Neural progenitor cell (in vitro differentiated cells): ENCODE measurements at regions not wholly inside any gene's neighbourhood (a gene's known extent, or its start where the extent isn't known, plus 50 kb on each side); places are given as distances from the start of the nearest gene placed in this dataset.

Source experiments
- DNase-seq: peaks from one replicate; pipeline ENCODE4 v3.0.0-alpha.2; 2016; ENCODE audit warnings: low spot score
- H2AFZ ChIP-seq: fragments of 200-600 bp; sonication (generic); replicated peaks from 2 replicates; pipeline ENCODE4 v1.6.1; 2016; ENCODE audit warnings: antibody characterized with exemption
- H3F3A ChIP-seq: fragments of 200-600 bp; sonication (generic); 2 replicates; pipeline ENCODE4 v1.6.1; 2016; ENCODE audit warnings: antibody characterized with exemption, low read depth
- H3K27ac ChIP-seq: fragments of 200-600 bp; sonication (generic); 2 replicates; pipeline ENCODE4 v1.5.1; 2016; ENCODE audit warnings: mild to moderate bottlenecking
- H3K27me3 ChIP-seq: fragments of 200-600 bp; sonication (generic); 2 replicates; pipeline ENCODE4 v1.6.1; 2016; ENCODE audit warnings: mild to moderate bottlenecking, moderate library complexity
- H3K36me3 ChIP-seq: fragments of 200-600 bp; sonication (generic); 2 replicates; pipeline ENCODE4 v1.5.1; 2016
- H3K4me1 ChIP-seq: fragments of 200-600 bp; sonication (generic); 2 replicates; pipeline ENCODE4 v1.6.1; 2016; ENCODE audit warnings: mixed run types
- H3K4me2 ChIP-seq: fragments of 200-600 bp; sonication (generic); 2 replicates; pipeline ENCODE4 v1.6.1; 2016
- H3K4me3 ChIP-seq: fragments of 200-600 bp; sonication (generic); 2 replicates; pipeline ENCODE4 v1.5.1; 2016
- H3K79me2 ChIP-seq: fragments of 200-600 bp; sonication (generic); 2 replicates; pipeline ENCODE4 v1.6.1; 2016; ENCODE audit warnings: low read depth
- H3K9ac ChIP-seq: fragments of 200-600 bp; sonication (generic); 2 replicates; pipeline ENCODE4 v1.6.1; 2016
- H3K9me3 ChIP-seq: fragments of 200-600 bp; sonication (generic); 2 replicates; pipeline ENCODE4 v1.5.1; 2016; ENCODE audit warnings: low read depth
- H4K20me1 ChIP-seq: fragments of 200-600 bp; sonication (generic); 2 replicates; pipeline ENCODE4 v1.6.1; 2016; ENCODE audit warnings: low read depth
- H3K27ac Mint-ChIP-seq: 3 replicates; pipeline ENCODE4 v1.8.0; 2021; ENCODE audit warnings: mixed read lengths
- H3K27me3 Mint-ChIP-seq: 2 replicates; pipeline ENCODE4 v1.8.0; 2022; ENCODE audit warnings: low read depth, mild to moderate bottlenecking, inconsistent platforms, moderate library complexity, mixed read lengths; ENCODE audit not compliant: insufficient read depth
- H3K36me3 Mint-ChIP-seq: 3 replicates; pipeline ENCODE4 v1.8.0; 2021; ENCODE audit warnings: mixed read lengths
- H3K4me1 Mint-ChIP-seq: 3 replicates; pipeline ENCODE4 v1.8.0; 2021; ENCODE audit warnings: mixed read lengths
- H3K4me3 Mint-ChIP-seq: 3 replicates; pipeline ENCODE4 v1.8.0; 2021; ENCODE audit warnings: mild to moderate bottlenecking, moderate library complexity, mixed read lengths
- H3K9me3 Mint-ChIP-seq: 3 replicates; pipeline ENCODE4 v1.8.0; 2020; ENCODE audit warnings: mixed read lengths
- EZH2 ChIP-seq: fragments of 200-600 bp; sonication (generic); IDR thresholded peaks from 2 replicates; pipeline ENCODE4 v1.6.1; 2017; ENCODE audit warnings: antibody characterized with exemption, mild to moderate bottlenecking, moderate library complexity
- EZH2phosphoT487 ChIP-seq: fragments of 200-600 bp; sonication (generic); IDR thresholded peaks from 2 replicates; pipeline ENCODE4 v1.6.1; 2017; ENCODE audit warnings: antibody characterized with exemption
- TF ChIP-seq, protein P1 (sequence below): fragments of 200-600 bp; sonication (generic); IDR thresholded peaks from 2 replicates; pipeline ENCODE4 v1.5.1; 2017; ENCODE audit warnings: antibody characterized with exemption, mild to moderate bottlenecking

DNA sequence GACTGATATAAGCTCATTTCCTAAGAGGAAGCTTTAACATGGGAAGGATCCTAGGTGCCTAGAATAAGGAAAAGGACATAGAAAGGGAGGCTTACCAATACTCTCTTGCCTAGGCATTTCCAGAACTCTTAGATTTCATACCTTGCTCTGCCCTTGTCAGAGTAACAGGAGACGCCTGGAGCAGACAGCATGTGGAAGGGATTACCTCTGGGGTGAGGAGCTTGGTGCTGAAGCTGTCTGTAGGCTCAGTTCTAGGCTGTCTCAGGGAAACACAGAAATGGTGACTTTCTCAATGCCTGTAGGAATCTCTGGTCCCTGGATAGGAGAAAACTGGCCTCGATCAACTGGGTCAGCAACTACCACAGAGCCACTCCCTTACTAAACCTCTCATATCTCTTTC lies 150.0 kb downstream of the SLC4A3 start:
- H3F3A ChIP-seq, result peaks cover 5% of the 10 kb centered on the region
- H3K36me3 ChIP-seq, result no peaks in the 10 kb centered on the region
- Mint-ChIP-seq H3K36me3 (no peaks in the 10 kb centered on the region), H3K27ac (no peak overlapping the region), H3K9me3 (no peaks in the 10 kb centered on the region), H3K27me3 (peaks cover 7% of the 10 kb centered on the region), H3K4me1 (peaks cover 9% of the 10 kb centered on the region), H3K4me3 (no peak overlapping the region)
- H3K9me3 ChIP-seq, result no peaks in the 10 kb centered on the region
- TF ChIP-seq EZH2phosphoT487, result no peak
- TF ChIP-seq EZH2, result no peak
- TF ChIP-seq, protein P1, sequence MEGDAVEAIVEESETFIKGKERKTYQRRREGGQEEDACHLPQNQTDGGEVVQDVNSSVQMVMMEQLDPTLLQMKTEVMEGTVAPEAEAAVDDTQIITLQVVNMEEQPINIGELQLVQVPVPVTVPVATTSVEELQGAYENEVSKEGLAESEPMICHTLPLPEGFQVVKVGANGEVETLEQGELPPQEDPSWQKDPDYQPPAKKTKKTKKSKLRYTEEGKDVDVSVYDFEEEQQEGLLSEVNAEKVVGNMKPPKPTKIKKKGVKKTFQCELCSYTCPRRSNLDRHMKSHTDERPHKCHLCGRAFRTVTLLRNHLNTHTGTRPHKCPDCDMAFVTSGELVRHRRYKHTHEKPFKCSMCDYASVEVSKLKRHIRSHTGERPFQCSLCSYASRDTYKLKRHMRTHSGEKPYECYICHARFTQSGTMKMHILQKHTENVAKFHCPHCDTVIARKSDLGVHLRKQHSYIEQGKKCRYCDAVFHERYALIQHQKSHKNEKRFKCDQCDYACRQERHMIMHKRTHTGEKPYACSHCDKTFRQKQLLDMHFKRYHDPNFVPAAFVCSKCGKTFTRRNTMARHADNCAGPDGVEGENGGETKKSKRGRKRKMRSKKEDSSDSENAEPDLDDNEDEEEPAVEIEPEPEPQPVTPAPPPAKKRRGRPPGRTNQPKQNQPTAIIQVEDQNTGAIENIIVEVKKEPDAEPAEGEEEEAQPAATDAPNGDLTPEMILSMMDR, result no peak
- H3K9ac ChIP-seq, result no peak overlapping the region
- H3K27ac ChIP-seq, result no peak overlapping the region
- H3K4me2 ChIP-seq, result no peak overlapping the region
- H2AFZ ChIP-seq, result no peak overlapping the region
- DNase-seq, result no peak
- no peaks in the 10 kb centered on the region for H4K20me1 ChIP-seq
- no peaks in the 10 kb centered on the region for H3K79me2 ChIP-seq
- H3K4me3 ChIP-seq, result no peak overlapping the region
- H3K27me3 ChIP-seq, result no peaks in the 10 kb centered on the region
- H3K4me1 ChIP-seq, result peaks cover 11% of the 10 kb centered on the region

DNA sequence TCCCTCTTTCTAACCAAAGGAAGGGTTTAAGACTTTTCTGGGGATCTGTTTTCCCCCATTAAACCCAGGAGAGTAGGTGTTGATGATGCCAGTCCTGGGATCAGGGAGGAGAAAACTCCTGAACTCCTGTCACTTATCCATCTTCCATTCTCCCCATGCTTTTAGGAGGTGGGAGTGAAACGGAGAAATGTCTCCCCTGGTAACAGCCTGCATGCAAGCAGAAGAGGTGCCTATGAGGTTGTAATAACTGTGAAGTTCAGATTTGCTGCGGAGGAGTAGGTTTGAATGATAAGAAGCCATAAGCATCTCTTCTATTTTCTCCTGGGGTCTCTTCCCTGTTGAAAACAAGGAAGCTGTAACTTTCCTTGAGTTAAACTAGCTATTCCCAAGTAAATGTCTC lies 150.8 kb downstream of the SLC4A3 start:
- no peak for DNase-seq
- Histone ChIP-seq H3K9me3 (no peaks in the 10 kb centered on the region), H3K79me2 (no peaks in the 10 kb centered on the region), H3K27ac (no peak overlapping the region), H2AFZ (peak overlapping the region; percentile 37), H3K4me1 (peaks cover 16% of the 10 kb centered on the region), H3K9ac (no peak overlapping the region), H3K27me3 (no peaks in the 10 kb centered on the region), H3F3A (peaks cover 5% of the 10 kb centered on the region), H3K4me2 (no peak overlapping the region), H3K4me3 (no peak overlapping the region), H3K36me3 (no peaks in the 10 kb centered on the region), H4K20me1 (no peaks in the 10 kb centered on the region)
- TF ChIP-seq, protein P1, result no peak
- no peak for TF ChIP-seq EZH2
- no peak for TF ChIP-seq EZH2phosphoT487
- H3K36me3 Mint-ChIP-seq, result no peaks in the 10 kb centered on the region
- H3K4me1 Mint-ChIP-seq, result peaks cover 12% of the 10 kb centered on the region
- H3K4me3 Mint-ChIP-seq, result no peak overlapping the region
- no peak overlapping the region for H3K27ac Mint-ChIP-seq
- peaks cover 7% of the 10 kb centered on the region for H3K27me3 Mint-ChIP-seq
- H3K9me3 Mint-ChIP-seq, result no peaks in the 10 kb centered on the region

DNA sequence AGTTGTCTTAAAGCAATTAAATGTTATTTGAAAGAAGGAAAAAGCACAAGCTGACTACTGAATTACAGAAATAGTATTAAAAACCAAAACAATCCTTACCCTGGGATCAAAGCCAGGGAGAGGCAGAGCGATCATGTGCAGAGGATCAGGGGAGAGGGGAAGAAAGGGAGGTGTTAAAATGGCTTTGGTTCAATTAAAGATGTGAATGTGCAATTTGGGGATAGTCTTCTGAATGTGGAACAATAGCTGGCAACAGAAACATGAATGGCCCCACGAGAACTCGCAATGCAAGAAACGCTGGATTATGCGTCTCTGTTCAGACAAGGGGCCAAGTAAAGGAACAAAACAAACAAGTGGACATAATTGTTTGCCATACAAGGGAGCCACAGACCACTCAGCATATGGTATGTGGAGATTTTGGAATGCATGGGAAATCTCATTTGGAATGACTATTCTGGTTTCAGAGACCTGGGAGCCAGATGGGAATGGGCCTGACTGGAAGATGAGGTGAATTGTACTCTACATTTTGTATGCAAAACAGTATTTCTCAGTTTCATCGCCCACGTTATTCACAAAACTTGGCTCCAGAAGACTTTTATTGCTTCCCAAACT lies 155.4 kb downstream of the SLC4A3 start:
- H3K9me3 ChIP-seq, result no peaks in the 10 kb centered on the region
- no peak overlapping the region for H3K27ac ChIP-seq
- no peak overlapping the region for H3K4me3 Mint-ChIP-seq
- no peaks in the 10 kb centered on the region for H4K20me1 ChIP-seq
- H2AFZ ChIP-seq, result peak overlapping the region; percentile 1
- peak; percentile 6 for DNase-seq
- H3F3A ChIP-seq, result no peaks in the 10 kb centered on the region
- no peaks in the 10 kb centered on the region for H3K9me3 Mint-ChIP-seq
- no peaks in the 10 kb centered on the region for H3K79me2 ChIP-seq
- no peaks in the 10 kb centered on the region for H3K27me3 ChIP-seq
- H3K4me3 ChIP-seq, result no peak overlapping the region
- peak overlapping the region; percentile 3 for H3K27ac Mint-ChIP-seq
- peaks cover 9% of the 10 kb centered on the region for H3K4me1 ChIP-seq
- H3K36me3 ChIP-seq, result no peaks in the 10 kb centered on the region
- H3K4me2 ChIP-seq, result no peak overlapping the region
- H3K4me1 Mint-ChIP-seq, result peaks cover 12% of the 10 kb centered on the region
- H3K9ac ChIP-seq, result no peak overlapping the region
- TF ChIP-seq, protein P1, result no peak
- TF ChIP-seq EZH2 (no peak), EZH2phosphoT487 (no peak)
- peaks cover 2% of the 10 kb centered on the region for H3K27me3 Mint-ChIP-seq
- H3K36me3 Mint-ChIP-seq, result no peaks in the 10 kb centered on the region
